ENCODE measurements at regions not wholly inside any gene's neighbourhood (a gene's known extent, or its start where the extent isn't known, plus 50 kb on each side); places are given as distances from the start of the nearest gene placed in this dataset.

GRCh38 chr10:121303287-121303890 is 294.9 kb downstream of the FGFR2 start:
- TF ChIP-seq FOXK2 (IDR thresholded peaks at IDR 0.05), result no peak
- no peak for TF ChIP-seq NFRKB (IDR thresholded peaks at IDR 0.05)
- no peak for TF ChIP-seq HDGF (IDR thresholded peaks at IDR 0.05; ENCODE audit: borderline replicate concordance)
- no peak for TF ChIP-seq SUZ12 (IDR thresholded peaks at IDR 0.05)
- TF ChIP-seq BHLHE40 (IDR thresholded peaks at IDR 0.05; ENCODE audit: borderline replicate concordance), result no peak
- no peak for DNase-seq (ENCODE audit: extremely low spot score)
- ChIA-PET CTCF (no interaction called here), POLR2A (no interaction called here)

DNA sequence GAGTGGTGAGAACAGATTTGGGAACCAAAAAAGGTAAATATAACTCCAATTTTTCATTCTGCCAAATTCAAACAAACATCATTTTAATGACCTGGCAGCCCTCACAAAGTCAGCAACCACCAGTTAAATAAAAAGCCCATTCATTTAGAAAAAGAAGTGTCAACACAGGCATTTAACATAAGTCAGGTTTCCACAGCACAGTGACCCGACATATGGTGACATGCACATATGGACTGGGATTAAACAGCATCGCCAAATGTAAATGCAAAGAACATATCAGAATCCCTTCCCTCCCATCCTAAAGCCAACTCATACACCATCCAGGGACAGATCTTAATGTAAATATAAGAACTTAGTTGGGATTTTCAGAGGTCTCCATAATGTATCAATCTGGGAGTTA is 293.2 kb downstream of the FGFR2 start:
- CTCF ChIA-PET, result no interaction called here
- no peak for TF ChIP-seq FOXM1 (IDR thresholded peaks at IDR 0.05; ENCODE audit: borderline replicate concordance)
- no peak for TF ChIP-seq SUZ12 (IDR thresholded peaks at IDR 0.05)
- no peak for TF ChIP-seq LEF1 (IDR thresholded peaks at IDR 0.05; ENCODE audit: borderline replicate concordance)
- TF ChIP-seq ZNF384 (IDR thresholded peaks at IDR 0.05), result no peak
- no peak for TF ChIP-seq HDGF (IDR thresholded peaks at IDR 0.05; ENCODE audit: borderline replicate concordance)
- no peak for TF ChIP-seq ELF4 (IDR thresholded peaks at IDR 0.05)
- TF ChIP-seq CTBP1 (IDR thresholded peaks at IDR 0.05; ENCODE audit: borderline replicate concordance), result no peak
- TF ChIP-seq NFRKB (IDR thresholded peaks at IDR 0.05), result no peak
- no peak for TF ChIP-seq FOXA1 (IDR thresholded peaks at IDR 0.05)
- no peak for TF ChIP-seq SP1 (IDR thresholded peaks at IDR 0.05)
- no peak for TF ChIP-seq ARNT (IDR thresholded peaks at IDR 0.05)
- no peak for TF ChIP-seq BHLHE40 (IDR thresholded peaks at IDR 0.05; ENCODE audit: borderline replicate concordance)
- no peak for TF ChIP-seq FOXK2 (IDR thresholded peaks at IDR 0.05)
- TF ChIP-seq TARDBP (IDR thresholded peaks at IDR 0.05), result no peak
- TF ChIP-seq PKNOX1 (IDR thresholded peaks at IDR 0.05), result no peak
- TF ChIP-seq L3MBTL2 (conservative IDR thresholded peaks at IDR 0.05), result no peak
- POLR2A ChIA-PET, result no interaction called here
- DNase-seq (ENCODE audit: extremely low spot score), result no peak

- TF ChIP-seq SUZ12 (IDR thresholded peaks at IDR 0.05), result no peak
- no peak for TF ChIP-seq CTBP1 (IDR thresholded peaks at IDR 0.05; ENCODE audit: borderline replicate concordance)
- no peak for TF ChIP-seq L3MBTL2 (conservative IDR thresholded peaks at IDR 0.05)
- TF ChIP-seq PKNOX1 (IDR thresholded peaks at IDR 0.05), result no peak
- TF ChIP-seq ELF4 (IDR thresholded peaks at IDR 0.05), result no peak
- TF ChIP-seq ZNF384 (IDR thresholded peaks at IDR 0.05), result no peak
- no peak for TF ChIP-seq FOXK2 (IDR thresholded peaks at IDR 0.05)
- no peak for TF ChIP-seq HDGF (IDR thresholded peaks at IDR 0.05; ENCODE audit: borderline replicate concordance)
- no peak for TF ChIP-seq SP1 (IDR thresholded peaks at IDR 0.05)
- no peak for TF ChIP-seq ARNT (IDR thresholded peaks at IDR 0.05)
- no peak for TF ChIP-seq LEF1 (IDR thresholded peaks at IDR 0.05; ENCODE audit: borderline replicate concordance)
- POLR2A ChIA-PET, result no interaction called here
- DNase-seq (ENCODE audit: extremely low spot score), result no peak
- CTCF ChIA-PET, result no interaction called here
Measured at GRCh38 chr10:121306159-121306673, 292.0 kb downstream of the FGFR2 start.

- ChIA-PET CTCF (no interaction called here), POLR2A (no interaction called here)
- DNase-seq (ENCODE audit: extremely low spot score), result no peak
- no peak for TF ChIP-seq ARNT (IDR thresholded peaks at IDR 0.05)
- no peak for TF ChIP-seq FOXM1 (IDR thresholded peaks at IDR 0.05; ENCODE audit: borderline replicate concordance)
- TF ChIP-seq BHLHE40 (IDR thresholded peaks at IDR 0.05; ENCODE audit: borderline replicate concordance), result no peak
- no peak for TF ChIP-seq L3MBTL2 (conservative IDR thresholded peaks at IDR 0.05)
- no peak for TF ChIP-seq CTBP1 (IDR thresholded peaks at IDR 0.05; ENCODE audit: borderline replicate concordance)
- TF ChIP-seq TARDBP (IDR thresholded peaks at IDR 0.05), result no peak
- TF ChIP-seq LEF1 (IDR thresholded peaks at IDR 0.05; ENCODE audit: borderline replicate concordance), result no peak
Measured at GRCh38 chr10:121307411-121307980, 290.7 kb downstream of the FGFR2 start.

- no peak for DNase-seq (ENCODE audit: extremely low spot score)
- POLR2A ChIA-PET, result no interaction called here
- CTCF ChIA-PET, result no interaction called here
- TF ChIP-seq PKNOX1 (IDR thresholded peaks at IDR 0.05), result no peak
- TF ChIP-seq LEF1 (IDR thresholded peaks at IDR 0.05; ENCODE audit: borderline replicate concordance), result no peak
- no peak for TF ChIP-seq FOXM1 (IDR thresholded peaks at IDR 0.05; ENCODE audit: borderline replicate concordance)
- TF ChIP-seq L3MBTL2 (conservative IDR thresholded peaks at IDR 0.05), result no peak
- no peak for TF ChIP-seq CTBP1 (IDR thresholded peaks at IDR 0.05; ENCODE audit: borderline replicate concordance)
- TF ChIP-seq SP1 (IDR thresholded peaks at IDR 0.05), result no peak
- no peak for TF ChIP-seq ZNF384 (IDR thresholded peaks at IDR 0.05)
- no peak for TF ChIP-seq ARNT (IDR thresholded peaks at IDR 0.05)
- no peak for TF ChIP-seq FOXK2 (IDR thresholded peaks at IDR 0.05)
- TF ChIP-seq SUZ12 (IDR thresholded peaks at IDR 0.05), result no peak
- no peak for TF ChIP-seq ELF4 (IDR thresholded peaks at IDR 0.05)
- TF ChIP-seq HDGF (IDR thresholded peaks at IDR 0.05; ENCODE audit: borderline replicate concordance), result no peak
Measured at GRCh38 chr10:121308020-121308419, 290.2 kb downstream of the FGFR2 start.

DNA sequence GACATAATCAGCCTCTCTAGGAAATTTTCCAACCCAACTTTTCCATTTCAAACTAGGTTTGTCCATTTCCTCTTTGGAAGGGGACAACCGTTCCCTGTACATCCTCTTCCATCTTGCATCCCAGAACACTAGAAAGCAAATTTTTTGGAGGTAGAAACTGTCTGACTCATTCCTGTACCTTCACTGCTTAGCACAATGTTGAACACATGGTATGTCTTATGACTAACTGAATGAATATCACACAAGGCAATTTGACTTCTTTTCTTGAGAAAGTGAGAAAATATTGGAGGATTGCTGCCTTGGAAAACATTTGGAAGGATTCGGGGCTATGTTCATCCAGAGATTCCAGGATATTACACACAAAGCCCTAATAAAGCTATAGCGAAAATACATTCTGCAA is 289.1 kb downstream of the FGFR2 start:
- CTCF ChIA-PET, result interaction anchor here (1.6 kb wide), 1 partner anchor 14 kb away, joined by 3 read pairs; no protein-coding TSS in a partner anchor
- DNase-seq (ENCODE audit: extremely low spot score), result no peak
- POLR2A ChIA-PET, result no interaction called here
- TF ChIP-seq HDGF (IDR thresholded peaks at IDR 0.05; ENCODE audit: borderline replicate concordance), result no peak
- no peak for TF ChIP-seq NFRKB (IDR thresholded peaks at IDR 0.05)
- TF ChIP-seq ELF4 (IDR thresholded peaks at IDR 0.05), result no peak
- TF ChIP-seq CTBP1 (IDR thresholded peaks at IDR 0.05; ENCODE audit: borderline replicate concordance), result no peak
- no peak for TF ChIP-seq SUZ12 (IDR thresholded peaks at IDR 0.05)

Measured in HEK293T (cell line).